ENCODE measurements at regions not wholly inside any gene's neighbourhood (a gene's known extent, or its start where the extent isn't known, plus 50 kb on each side); places are given as distances from the start of the nearest gene placed in this dataset.
A peak's percentile ranks its signal among the peaks of the same experiment; 100 is the strongest.

- Histone ChIP-seq H3K27ac (no peak overlapping the region), H3K36me3 (no peaks in the 10 kb centered on the region), H3K4me1 (peaks cover 0 to 3% (median 0%) of the 10 kb centered on the region in 3 donors), H3K27me3 (no peaks in the 10 kb centered on the region), H3K9me3 (no peaks in the 10 kb centered on the region), H3K4me3 (no peak overlapping the region)
- DNase-seq (no peak), ATAC-seq (no peak), FAIRE-seq (no peak)
- intact Hi-C loops (cut with DNase I), result no loop called here
- WGBS, 2 donors, result 60 to 76% methylated on average over 4 of the region's 4 CpGs
- no peak for TF ChIP-seq CTCF (IDR thresholded peaks at IDR 0.05)
Measured at GRCh38 chr4:20196476-20196875, 55.2 kb upstream of the SLIT2 start.

GRCh38 chr4:20195071-20195885 is 56.4 kb upstream of the SLIT2 start:
- Histone ChIP-seq H3K4me3 (no peak overlapping the region), H3K27ac (no peak overlapping the region), H3K9me3 (no peaks in the 10 kb centered on the region), H3K27me3 (no peaks in the 10 kb centered on the region), H3K4me1 (peaks cover 0 to 3% (median 0%) of the 10 kb centered on the region in 3 donors), H3K36me3 (no peaks in the 10 kb centered on the region)
- DNase-seq, result no peak
- intact Hi-C loops (cut with DNase I), result no loop called here
- no peak for TF ChIP-seq CTCF (IDR thresholded peaks at IDR 0.05)
- no peak for ATAC-seq
- no peak for FAIRE-seq

- no peaks in the 10 kb centered on the region for H3K9me3 ChIP-seq
- ATAC-seq (peak in 2 of 4 donors; percentile 59 to 66), FAIRE-seq (no peak), DNase-seq (no peak)
- H3K4me1 ChIP-seq, result peaks cover 0 to 3% (median 0%) of the 10 kb centered on the region in 3 donors
- intact Hi-C loops (cut with DNase I), result no loop called here
- H3K27ac ChIP-seq, result peak overlapping the region in 2 of 4 donors; percentile 3 to 36
- TF ChIP-seq CTCF (IDR thresholded peaks at IDR 0.05), result no peak
- H3K36me3 ChIP-seq, result no peaks in the 10 kb centered on the region
- H3K27me3 ChIP-seq, result no peaks in the 10 kb centered on the region
- H3K4me3 ChIP-seq, result no peak overlapping the region
- 34 to 40% methylated on average over 1 of the region's 1 CpG for WGBS, 2 donors
Measured at GRCh38 chr4:20194123-20195013, 57.3 kb upstream of the SLIT2 start.

GRCh38 chr4:20193141-20193936 is 58.4 kb upstream of the SLIT2 start:
- intact Hi-C loops (cut with DNase I), result no loop called here
- no peaks in the 10 kb centered on the region for H3K27me3 ChIP-seq
- DNase-seq, result no peak
- no peaks in the 10 kb centered on the region for H3K36me3 ChIP-seq
- no peak for TF ChIP-seq CTCF (IDR thresholded peaks at IDR 0.05)
- no peak for FAIRE-seq
- 41 to 54% methylated on average over 5 of the region's 5 CpGs for WGBS, 2 donors
- peak in 1 of 4 donors; percentile 18 for ATAC-seq
- no peaks in the 10 kb centered on the region for H3K9me3 ChIP-seq
- H3K4me3 ChIP-seq, result no peak overlapping the region
- peaks cover 0 to 3% (median 0%) of the 10 kb centered on the region in 3 donors for H3K4me1 ChIP-seq
- H3K27ac ChIP-seq, result peak overlapping the region in 2 of 4 donors; percentile 17 to 36
